Nephron (organoid): ENCODE measurements at regions not wholly inside any gene's neighbourhood (a gene's known extent, or its start where the extent isn't known, plus 50 kb on each side); places are given as distances from the start of the nearest gene placed in this dataset.
"Not testable (repeated sequence)": the region's sequence is repeated elsewhere in the genome, so short reads cannot be mapped to it uniquely, and the experiment has no call there.

Experiments used
- H3K27ac Mint-ChIP-seq, 3 experiments: 2 replicates each; pipeline ENCODE4 v1.8.0; 2020; ENCODE audit warnings: mixed read lengths in 3 of 3, mild to moderate bottlenecking in 2 of 3, moderate library complexity in 1 of 3
- H3K27me3 Mint-ChIP-seq: 2 replicates; pipeline ENCODE4 v1.8.0; 2021; ENCODE audit warnings: low read depth, mild to moderate bottlenecking, moderate library complexity, mixed read lengths
- H3K36me3 Mint-ChIP-seq: 2 replicates; pipeline ENCODE4 v1.8.0; 2020; ENCODE audit warnings: low read depth, mixed read lengths
- H3K4me1 Mint-ChIP-seq: 2 replicates; pipeline ENCODE4 v1.8.0; 2020; ENCODE audit warnings: mixed read lengths
- H3K4me3 Mint-ChIP-seq, 3 experiments: 2 replicates each; pipeline ENCODE4 v1.8.0; 2020; ENCODE audit warnings: mild to moderate bottlenecking in 3 of 3, mixed read lengths in 3 of 3, moderate library complexity in 2 of 3
- H3K9me3 Mint-ChIP-seq: 2 replicates; pipeline ENCODE4 v1.8.0; 2020; ENCODE audit warnings: mixed read lengths
- CTCF ChIP-seq, 3 experiments: fragments of 200-600 bp; sonication (generic); IDR thresholded peaks; one replicate each; pipeline ENCODE4 v1.5.0; 2021; ENCODE audit warnings: antibody characterized with exemption in 3 of 3; ENCODE audit not compliant: unreplicated experiment in 3 of 3

- H3K27ac Mint-ChIP-seq, result no peak overlapping the region
- peaks cover 20% of the 10 kb centered on the region for H3K4me1 Mint-ChIP-seq
- no peak for TF ChIP-seq CTCF (IDR thresholded peaks at IDR 0.05; ENCODE audit: unreplicated experiment in 3 of 3)
- H3K27me3 Mint-ChIP-seq, result no peaks in the 10 kb centered on the region
- H3K4me3 Mint-ChIP-seq, result no peak overlapping the region
- H3K9me3 Mint-ChIP-seq, result no peaks in the 10 kb centered on the region
- no peaks in the 10 kb centered on the region for H3K36me3 Mint-ChIP-seq
Observed at GRCh38 chr15:63447017-63447676, 57.2 kb upstream of the USP3 start.

- H3K4me1 Mint-ChIP-seq, result peaks cover 27% of the 10 kb centered on the region
- TF ChIP-seq CTCF (IDR thresholded peaks at IDR 0.05; ENCODE audit: unreplicated experiment in 3 of 3), result no peak
- no peaks in the 10 kb centered on the region for H3K27me3 Mint-ChIP-seq
- no peak overlapping the region for H3K27ac Mint-ChIP-seq
- no peak overlapping the region for H3K4me3 Mint-ChIP-seq
- H3K9me3 Mint-ChIP-seq, result no peaks in the 10 kb centered on the region
- H3K36me3 Mint-ChIP-seq, result no peaks in the 10 kb centered on the region
Observed at GRCh38 chr15:63448266-63448665, 56.1 kb upstream of the USP3 start.

GRCh38 chr15:63448872-63449555 lies 55.4 kb upstream of the USP3 start:
- not testable (repeated sequence) for H3K36me3 Mint-ChIP-seq, H3K27me3 Mint-ChIP-seq, H3K9me3 Mint-ChIP-seq, H3K4me3 Mint-ChIP-seq
- Mint-ChIP-seq H3K27ac (peak overlapping the region in 2 of 3 experiments; percentile 25 to 36), H3K4me1 (peaks cover 29% of the 10 kb centered on the region)

- peak overlapping the region; percentile 25 to 61 (median 36) for H3K27ac Mint-ChIP-seq
- H3K27me3 Mint-ChIP-seq, result no peaks in the 10 kb centered on the region
- peaks cover 29% of the 10 kb centered on the region for H3K4me1 Mint-ChIP-seq
- H3K36me3 Mint-ChIP-seq, result no peaks in the 10 kb centered on the region
- no peaks in the 10 kb centered on the region for H3K9me3 Mint-ChIP-seq
- H3K4me3 Mint-ChIP-seq, result no peak overlapping the region
- TF ChIP-seq CTCF (IDR thresholded peaks at IDR 0.05; ENCODE audit: unreplicated experiment in 3 of 3), result no peak
Observed at GRCh38 chr15:63449731-63450130, 54.7 kb upstream of the USP3 start.

GRCh38 chr15:63450884-63451225 lies 53.5 kb upstream of the USP3 start:
- H3K27me3 Mint-ChIP-seq, result no peaks in the 10 kb centered on the region
- no peak for TF ChIP-seq CTCF (IDR thresholded peaks at IDR 0.05; ENCODE audit: unreplicated experiment in 3 of 3)
- no peak overlapping the region for H3K4me3 Mint-ChIP-seq
- H3K4me1 Mint-ChIP-seq, result peaks cover 29% of the 10 kb centered on the region
- no peaks in the 10 kb centered on the region for H3K9me3 Mint-ChIP-seq
- no peaks in the 10 kb centered on the region for H3K36me3 Mint-ChIP-seq
- peak overlapping the region in 1 of 3 experiments; percentile 63 for H3K27ac Mint-ChIP-seq

- Mint-ChIP-seq H3K4me1 (peaks cover 29% of the 10 kb centered on the region), H3K27ac (peak overlapping the region in 2 of 3 experiments; percentile 79 to 93), H3K27me3 (no peaks in the 10 kb centered on the region), H3K4me3 (no peak overlapping the region), H3K9me3 (no peaks in the 10 kb centered on the region), H3K36me3 (no peaks in the 10 kb centered on the region)
- no peak for TF ChIP-seq CTCF (IDR thresholded peaks at IDR 0.05; ENCODE audit: unreplicated experiment in 3 of 3)
Observed at GRCh38 chr15:63451671-63452315, 52.6 kb upstream of the USP3 start.
